ENCODE measurements at regions not wholly inside any gene's neighbourhood (a gene's known extent, or its start where the extent isn't known, plus 50 kb on each side); places are given as distances from the start of the nearest gene placed in this dataset.
"Not testable (repeated sequence)": the region's sequence is repeated elsewhere in the genome, so short reads cannot be mapped to it uniquely, and the experiment has no call there.

DNA sequence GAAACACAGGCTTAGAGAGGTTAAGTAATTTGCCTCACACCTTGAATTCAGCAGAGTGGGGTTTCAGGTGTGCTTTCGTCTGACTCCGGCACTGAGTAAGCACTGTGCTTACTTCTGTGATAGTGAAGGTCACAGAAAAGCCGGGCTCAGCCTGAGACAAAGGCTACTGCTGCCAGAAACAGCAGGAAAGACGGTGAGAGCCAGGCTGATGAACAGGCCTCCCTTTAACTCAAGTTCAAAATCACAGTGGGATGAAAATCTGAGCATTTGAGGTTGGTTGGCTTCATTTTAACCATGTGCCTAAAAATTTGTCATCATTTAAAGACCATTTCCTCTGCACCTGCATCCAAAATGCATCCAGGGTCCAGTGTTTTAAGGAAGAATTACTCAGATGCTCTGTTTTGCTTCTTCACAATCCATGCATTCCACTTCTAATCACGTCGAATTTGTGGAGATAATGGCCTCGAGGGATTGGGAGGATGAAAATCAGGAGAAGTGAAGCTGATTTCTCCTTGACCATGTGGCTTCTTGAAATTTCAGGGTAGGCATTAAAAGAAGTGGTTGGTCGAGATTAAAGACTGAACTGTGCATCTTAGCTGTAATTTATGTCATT is 121.2 kb upstream of the LNX1 start:
- no peak for DNase-seq

DNA sequence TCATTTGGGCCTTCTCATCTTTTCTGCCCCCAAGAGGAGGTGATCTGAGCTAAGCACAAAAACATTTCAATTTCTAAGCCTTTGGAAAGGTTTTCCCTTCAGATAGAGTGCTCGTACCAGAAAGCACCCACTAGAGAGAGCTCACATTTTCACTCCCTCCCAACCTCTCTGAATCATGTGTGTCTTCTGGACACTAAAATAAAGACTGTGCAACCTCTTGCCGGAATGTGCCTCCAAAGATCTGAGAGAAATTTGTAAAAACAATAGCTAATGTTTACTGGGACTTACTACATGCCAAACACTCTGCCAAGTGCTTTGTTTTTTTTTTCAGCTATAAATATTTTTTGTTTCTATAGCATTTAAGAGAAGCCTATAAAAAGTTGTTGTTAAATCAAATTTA is 120.6 kb upstream of the LNX1 start:
- DNase-seq = no peak

DNA sequence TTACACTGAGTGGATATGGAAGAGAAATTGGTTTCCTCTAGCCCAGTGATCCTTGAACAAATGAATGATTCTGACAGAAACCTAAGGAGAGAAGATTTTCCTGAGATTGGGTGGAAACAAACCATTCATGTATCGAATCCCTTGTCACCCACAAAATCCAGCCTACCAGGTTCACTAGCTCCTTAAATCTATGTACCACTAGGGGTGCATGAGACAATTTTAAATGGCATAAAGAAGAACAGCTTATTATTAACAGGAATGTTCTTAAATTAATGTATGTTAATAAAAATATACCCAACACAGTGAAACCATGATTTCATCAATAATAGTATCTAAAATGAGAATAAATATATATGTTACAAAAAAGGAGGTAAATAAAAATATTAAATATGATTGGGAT is 118.4 kb upstream of the LNX1 start:
- DNase-seq = no peak

DNA sequence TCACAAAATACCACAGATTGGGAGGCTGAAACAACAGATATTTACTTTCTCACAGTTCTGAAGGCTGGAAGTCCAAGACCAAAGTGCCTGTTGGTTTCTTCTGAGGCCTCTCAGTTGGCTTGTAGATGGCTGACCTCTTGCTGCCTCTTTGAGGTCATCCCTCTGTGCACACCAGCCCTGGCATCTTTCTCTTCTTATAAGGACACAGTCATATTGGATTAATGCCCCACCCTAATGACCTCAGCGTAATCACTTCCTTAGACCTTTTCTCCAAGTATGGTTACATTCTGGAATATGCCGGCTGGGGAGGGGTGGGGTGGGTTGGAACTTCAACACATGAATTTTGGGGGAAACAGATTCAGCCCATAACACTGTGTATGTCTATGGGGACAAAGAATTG is 116.2 kb upstream of the LNX1 start:
- DNase-seq = no peak

DNA sequence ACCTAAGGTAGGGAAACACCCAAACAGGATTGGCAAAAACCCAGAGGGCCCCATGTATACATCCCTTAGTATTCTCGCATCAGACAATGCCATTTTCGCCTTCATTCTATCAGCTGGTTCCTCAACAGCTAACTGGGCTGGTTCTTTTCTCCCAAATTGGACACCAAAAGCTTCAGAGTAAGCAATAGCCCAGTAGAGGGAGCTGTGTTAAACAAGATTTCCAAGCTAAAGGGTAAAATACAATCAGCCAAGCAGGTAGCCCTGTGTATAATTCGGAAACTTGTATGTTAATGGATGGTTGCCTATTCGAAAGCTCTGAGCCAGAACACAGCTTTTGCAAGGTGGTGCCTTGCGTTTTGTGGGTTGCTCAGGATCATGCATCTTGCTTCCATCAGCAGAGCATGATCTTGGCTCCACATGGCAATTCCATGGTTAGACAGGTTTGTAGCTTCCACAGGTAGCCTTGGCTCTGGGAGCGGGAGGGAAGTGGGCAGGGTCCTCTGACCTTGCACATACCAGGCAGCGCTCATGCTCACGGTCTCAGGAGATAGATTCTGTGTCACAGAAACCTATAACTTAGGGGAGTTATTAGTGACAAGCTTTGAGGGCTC is 115.2 kb upstream of the LNX1 start:
- DNase-seq = no peak

DNA sequence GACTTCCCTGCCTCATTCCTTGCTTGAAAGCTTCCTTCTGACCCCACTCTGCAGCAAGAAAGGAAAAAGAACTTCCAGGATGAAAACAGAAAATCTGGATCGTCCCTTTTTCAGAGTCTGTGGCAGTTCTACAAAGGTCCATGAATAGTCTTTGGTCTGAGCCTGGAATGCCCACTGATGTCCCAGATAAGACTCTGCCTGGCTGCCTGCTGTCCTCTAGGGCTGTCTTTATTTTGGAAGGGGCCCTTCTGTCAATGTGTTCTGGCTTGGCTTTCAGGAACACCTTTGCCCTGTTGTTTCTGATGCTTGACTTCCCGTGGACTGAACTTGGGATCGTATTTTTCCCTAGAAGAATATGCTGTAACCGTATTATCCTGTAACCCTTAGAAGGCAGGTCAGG is 114.7 kb upstream of the LNX1 start:
- no peak for DNase-seq

DNA sequence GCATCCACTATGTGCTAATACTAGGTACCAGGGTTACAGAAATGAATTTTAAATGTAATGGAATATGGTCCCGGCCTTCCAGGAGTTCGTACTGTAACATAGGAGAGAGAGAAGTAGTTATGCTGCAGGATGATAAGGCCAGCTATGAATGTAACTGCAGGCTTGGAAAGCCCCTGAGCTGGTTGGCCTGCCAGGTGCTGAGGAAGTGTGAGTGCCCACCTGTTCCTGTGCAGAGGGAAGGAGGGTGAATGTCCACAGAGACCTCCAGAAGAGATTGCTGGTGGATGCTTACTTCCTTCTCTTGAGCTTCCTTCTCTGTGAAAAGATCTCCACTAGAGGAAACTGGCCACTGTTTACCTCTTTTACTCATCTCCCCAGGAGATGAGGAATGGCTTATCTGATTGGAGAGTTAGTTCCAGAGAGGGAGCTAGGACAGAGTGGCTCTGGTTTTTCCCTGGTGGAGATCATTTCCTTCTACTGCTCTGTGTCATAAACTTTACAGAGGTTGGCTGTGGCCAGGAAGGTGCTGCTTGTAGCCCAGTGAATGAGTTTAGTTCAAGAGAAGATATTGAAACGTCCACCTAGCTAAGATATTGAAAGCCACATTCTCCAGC is 114.0 kb upstream of the LNX1 start:
- no peak for DNase-seq

DNA sequence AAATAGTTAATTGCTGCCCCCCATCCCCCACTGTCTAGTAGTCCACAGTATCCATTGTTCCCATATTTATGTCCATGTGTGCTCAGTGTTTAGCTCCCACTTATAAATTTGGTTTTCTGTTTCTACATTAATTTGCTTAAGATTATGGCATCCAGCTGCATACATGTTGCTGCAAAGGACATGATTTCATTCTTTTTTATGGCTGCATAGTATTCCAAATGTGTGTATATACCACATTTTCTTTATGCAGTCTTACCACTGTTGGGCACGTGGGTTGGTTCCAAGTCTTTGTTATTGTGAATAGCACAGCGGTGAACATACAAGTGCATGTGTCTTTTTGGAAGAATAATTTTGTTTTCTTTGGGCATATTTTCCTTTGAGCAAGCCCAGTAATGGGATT is 113.0 kb upstream of the LNX1 start:
- no peak for DNase-seq

DNA sequence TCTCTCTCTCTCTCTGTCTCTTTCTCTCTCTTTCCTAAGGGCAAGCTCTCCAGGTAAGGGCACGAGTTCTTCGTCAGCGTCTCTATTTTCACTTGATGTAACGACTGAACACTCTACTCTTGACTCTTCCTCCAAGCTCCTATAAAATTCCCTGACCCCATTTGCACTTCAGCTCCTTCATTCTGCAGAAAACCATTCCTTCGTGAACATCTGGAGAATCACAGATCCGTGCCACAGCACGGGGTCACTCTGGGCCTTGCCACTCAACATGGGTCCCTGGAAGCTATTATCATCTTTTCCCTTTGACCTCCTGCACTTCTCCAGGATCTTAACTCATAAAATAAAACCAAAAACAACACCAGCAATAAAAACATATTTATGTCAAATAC is 112.0 kb upstream of the LNX1 start:
- no peak for DNase-seq

DNA sequence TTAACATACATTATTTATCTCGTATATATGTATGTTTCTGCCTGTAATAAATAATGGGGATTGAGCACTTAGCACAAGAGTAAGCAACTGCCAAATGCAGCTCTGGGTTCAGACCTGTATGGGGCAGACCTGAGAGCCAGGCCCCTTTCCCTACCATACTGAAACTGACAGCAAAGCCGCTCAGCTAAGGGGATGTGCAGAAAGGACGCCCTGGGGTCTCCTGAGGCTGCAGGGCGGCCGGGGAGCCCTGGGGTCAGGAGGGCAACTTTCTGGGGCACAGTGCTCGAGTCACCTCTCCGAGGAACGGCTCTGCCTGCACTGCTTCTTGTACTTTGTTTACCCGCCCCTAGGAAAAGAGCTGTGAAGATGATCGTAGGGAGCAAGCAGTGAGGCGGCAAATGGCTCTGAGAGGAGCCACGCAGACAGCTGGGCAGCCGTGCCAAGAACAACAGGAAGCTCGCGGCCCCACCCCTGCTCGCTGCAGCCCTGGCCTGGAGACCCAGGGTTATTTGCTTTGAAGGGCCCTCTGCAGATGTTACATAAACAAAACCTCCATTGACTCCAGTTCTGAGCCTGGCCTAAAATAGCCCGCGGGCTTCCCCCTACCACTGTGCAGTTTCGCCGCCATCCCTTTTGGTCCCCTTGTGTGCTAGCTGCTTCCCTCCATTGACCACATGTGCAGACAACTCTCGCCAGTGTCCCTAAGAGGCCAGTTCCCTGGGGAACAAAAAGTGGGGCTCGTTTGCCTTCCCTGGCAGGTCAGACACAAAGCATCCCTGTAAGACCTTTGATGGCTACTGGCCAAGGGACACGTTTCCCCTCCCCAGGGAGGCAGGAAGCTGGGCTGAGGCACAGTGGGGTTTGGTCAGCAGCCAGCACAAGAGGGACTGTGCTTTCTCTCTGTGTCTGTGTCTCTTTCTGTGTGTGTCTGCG is 111.3 kb upstream of the LNX1 start:
- no peak for DNase-seq

DNA sequence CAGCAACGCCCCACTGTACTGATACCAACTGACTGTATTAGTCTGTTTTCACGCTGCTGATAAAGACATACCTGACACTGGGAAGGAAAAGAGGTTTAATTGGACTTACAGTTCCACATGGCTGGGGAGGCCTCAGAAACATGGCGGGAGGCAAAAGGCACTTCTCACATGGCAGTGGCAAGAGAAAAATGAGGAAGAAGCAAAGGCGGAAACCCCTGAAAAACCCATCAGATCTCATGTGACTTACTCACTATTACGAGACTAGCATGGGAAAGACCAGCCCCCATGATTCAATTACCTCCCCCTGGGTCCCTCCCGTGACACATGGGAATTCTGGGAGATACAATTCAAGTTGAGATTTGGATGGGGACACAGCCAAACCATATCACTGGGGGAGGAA is 110.0 kb upstream of the LNX1 start:
- not testable (repeated sequence) for DNase-seq

DNA sequence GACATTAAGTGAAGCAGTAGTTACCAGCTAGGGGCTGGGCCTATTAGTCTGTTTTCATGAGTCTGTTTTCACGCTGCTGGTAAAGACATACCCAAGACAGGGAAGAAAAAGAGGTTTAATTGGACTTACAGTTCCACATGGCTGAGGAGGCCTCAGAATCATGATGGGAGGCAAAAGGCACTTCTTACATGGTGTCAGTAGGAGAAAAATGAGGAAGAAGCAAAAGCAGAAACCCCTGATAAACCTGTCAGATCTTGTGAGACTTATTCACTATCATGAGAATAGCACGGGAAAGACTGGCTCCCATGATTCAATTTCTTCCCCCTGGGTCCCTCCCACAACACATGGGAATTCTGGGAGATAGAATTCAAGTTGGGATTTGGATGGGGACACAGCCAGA is 108.0 kb upstream of the LNX1 start:
- DNase-seq = not testable (repeated sequence)

DNA sequence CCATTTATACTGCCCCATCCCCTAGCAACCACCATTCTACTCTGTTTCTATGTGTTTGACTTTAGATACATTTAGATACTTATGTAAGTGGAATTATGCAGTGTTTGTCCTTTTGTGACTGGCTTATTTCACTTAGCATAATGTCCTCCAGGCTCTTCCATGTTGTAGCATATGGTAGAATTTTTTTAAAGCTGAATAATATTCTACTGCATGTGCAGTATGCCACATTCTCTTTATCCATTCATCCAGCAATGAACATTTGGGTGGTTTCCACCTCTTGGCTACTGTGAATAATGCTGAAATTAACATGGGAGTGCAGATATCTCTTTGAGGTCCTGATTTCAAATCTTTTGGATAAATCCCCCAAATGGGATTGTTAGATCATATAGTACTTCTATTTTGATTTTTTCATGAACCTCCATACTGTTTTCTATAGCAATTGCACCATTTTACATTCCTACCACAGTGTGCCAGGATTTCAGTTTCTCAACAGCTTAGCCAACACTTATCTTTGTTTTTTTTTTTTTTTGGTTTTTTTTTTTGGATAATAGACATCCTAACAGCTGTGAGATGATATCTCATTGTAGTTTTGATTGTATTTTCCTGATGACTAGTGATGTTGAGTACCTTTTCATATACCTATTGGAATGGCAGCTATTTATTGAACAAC is 105.9 kb upstream of the LNX1 start:
- DNase-seq = no peak

DNA sequence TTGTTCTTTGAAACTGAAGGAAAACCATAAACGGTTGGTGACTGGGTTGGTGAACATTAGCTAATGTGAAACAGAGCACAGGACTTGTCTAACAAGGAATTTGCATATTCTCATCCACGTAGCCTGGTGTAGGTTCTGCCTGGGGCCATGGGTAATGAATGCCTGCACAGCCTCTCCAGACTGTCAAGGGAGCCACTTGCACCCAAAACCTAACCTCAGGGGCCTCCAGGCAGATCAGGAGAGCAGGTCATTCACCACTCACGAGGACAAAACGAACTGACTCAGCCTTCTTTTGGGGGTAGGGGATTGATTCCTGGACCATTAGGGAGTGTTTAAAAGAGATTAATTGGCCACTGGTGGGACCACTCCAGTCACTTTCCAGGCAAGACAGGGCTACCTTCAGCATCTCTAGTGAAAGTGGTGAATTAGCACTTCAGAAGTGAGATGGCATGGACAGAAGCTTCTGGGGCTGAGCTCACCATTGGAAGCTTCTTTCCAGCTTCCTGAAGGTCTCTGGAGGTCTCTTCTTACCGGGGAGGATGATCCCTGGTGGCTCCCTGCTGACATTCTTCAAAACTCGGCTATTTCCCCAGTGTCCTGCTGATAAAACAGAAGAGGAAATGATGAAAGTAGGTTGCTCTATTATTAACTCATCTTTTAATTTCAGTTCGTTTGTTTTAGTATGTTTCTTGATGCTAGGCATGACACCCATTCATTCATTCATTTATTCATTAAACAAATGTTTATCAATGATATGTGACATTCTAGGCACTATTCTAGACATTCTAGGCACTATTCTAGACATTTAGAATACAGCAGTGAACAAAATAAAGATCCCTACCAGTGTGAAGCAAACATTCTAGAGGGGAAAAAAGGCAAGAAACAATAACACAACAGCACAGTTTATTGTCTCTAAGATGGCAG is 104.5 kb upstream of the LNX1 start:
- no peak for DNase-seq

DNA sequence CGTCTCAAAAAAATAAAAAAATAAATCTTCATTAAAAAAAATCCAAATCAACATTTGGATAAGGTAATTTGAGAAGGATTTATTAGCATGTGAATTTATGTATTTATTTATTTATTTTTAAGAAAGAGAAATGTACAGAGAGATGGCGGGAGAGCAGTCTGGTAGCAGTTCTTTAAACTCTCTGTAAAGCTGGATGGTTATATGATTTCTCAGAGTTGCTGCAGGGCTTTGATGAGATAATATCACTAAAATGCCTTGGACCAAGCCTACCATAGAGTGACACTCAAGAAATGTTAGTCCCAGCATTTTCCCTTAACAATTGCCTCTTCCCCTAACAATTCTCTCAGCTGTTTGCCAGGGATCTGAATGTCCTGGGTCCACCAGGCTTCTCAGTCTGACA is 103.4 kb upstream of the LNX1 start:
- no peak for DNase-seq

DNA sequence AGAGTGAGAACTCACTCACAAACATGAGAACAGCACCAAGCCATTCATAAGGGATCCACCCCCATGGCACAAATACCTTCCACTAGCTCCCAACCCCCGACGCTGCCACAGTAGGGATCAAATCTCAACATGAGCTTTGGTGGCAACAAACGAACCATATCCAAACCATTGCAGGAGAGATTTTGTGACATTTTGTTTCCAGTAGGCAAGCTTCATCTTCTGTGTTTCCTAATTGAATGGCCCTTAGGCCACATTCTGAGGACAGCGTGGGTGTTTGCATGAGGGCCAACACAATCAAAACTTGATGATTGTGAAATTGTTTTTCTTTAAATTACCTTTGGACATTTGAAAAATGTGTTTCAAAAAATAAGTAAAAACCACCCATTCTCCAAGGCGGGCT is 102.6 kb upstream of the LNX1 start:
- DNase-seq = no peak

DNA sequence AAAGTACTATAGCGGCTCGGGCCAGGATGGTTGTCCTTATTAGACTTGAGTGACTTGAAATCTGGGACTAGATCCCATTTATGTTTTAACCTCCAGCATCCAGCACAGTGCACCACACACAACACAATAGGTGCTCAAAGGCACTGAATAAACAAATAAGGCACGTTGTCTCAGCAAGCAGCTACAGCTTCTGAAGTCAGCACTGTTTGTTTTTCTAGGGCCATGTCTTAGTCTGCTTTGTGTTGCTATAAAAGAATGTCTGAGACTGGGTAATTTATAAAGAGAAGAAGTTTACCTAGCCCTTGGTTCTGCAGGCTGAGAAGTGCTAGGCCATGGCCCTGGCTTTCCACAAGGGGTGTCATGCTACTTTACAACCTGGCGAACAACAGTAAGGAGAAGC is 102.1 kb upstream of the LNX1 start:
- no peak for DNase-seq

DNA sequence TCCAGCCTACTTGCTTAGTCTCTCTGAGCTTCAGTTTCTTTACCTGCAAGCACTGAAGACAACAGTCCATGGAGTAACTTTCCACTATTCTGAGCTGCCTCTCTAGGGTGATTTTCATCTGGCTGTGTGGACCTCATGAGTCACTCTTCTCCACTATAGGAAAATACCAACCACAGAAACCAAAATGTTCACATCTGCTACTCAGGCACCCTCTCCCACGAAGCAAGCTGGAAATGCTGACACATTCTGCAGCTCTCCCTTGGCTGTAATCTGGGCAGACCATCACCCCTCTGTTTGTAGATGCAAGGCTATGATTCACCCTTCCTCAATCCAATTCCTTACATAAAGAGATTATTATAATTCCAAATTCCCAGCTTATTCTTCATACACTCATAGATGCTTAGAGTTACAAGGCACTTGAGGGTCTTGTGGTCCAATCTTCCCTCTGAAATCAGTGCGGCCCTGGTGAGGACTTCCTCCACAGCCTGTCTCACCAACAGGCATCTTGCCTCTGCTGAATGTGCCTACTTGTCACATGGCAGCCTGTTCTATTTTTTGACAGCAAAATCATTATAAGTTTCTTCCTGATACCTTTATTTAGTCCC is 97.0 kb upstream of the LNX1 start:
- DNase-seq = no peak

DNA sequence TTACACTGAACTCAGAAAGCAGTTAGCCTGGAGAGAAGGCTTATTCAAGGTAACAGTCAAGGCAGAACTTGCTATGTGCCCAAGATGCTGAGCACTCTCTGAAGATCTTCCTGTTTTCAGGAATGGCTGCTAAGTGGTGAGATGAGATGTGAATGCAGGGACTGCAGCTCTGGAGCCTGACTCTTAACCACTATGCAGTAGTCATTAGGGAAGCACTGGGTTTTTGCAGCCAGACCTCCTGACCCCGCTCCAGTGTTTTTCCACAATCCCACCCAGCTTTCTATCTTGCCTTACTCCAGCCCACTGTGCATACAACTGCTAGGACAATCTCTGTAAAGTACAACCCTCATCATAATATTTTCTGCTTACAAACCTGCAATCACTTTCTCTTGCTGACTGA is 95.2 kb upstream of the LNX1 start:
- DNase-seq = no peak

DNA sequence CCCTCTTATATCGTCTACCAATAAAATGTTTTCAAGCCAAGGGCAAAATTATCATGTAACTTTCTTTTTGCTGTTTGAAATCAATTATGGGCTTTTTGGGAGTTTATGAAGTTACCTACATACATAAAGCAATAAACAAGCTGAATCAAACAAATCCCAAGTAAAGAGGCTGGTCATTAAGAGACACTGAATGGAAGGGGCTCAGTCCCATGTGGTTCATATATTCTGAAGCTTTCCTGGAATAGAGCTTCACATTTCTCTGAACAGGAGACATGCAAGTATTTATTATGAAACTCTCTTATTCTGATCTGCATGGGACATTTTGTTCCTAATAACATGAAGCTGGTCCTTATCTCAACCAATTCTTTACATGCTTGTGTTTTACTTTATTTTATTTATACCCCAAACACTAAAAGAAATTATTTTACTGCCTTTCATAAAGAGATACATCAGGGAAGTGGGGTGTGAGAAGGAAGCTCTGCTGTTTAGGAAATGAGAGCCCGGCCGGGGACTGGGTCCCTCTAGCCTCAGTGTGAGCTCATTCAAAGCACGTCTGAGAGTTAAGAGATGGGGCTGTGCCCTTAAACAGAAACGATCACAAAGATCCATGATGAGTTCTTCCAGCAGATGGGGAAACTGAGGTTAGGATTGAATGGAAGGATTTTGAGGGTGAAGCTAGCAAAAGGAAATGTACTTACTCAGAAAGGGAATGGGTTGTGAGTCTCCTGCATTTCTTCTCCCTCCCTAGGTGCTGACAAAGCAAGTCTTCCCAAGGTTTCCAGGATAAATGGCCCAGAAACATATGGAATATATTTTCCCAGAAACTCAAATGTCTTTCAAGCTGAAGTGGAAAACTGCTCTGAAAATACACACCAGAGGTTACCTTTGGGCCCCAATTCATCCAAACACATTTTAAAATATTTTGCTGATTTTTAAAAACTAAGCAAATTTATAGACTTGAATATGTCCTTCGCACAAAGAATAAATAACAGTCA is 93.1 kb upstream of the LNX1 start:
- DNase-seq = no peak
